AG09309 (cell line): ENCODE measurements at regions not wholly inside any gene's neighbourhood (a gene's known extent, or its start where the extent isn't known, plus 50 kb on each side); places are given as distances from the start of the nearest gene placed in this dataset.
A peak's percentile ranks its signal among the peaks of the same experiment; 100 is the strongest.

Experiments
- DNase-seq: peaks from one replicate; pipeline ENCODE4 v3.0.0-alpha.2; 2010; ENCODE audit warnings: low read depth
- H3K4me3 ChIP-seq: 2 replicates; pipeline ENCODE4 v1.5.1; 2011; ENCODE audit warnings: mild to moderate bottlenecking, low read depth, low read length, moderate library complexity; ENCODE audit not compliant: control insufficient read depth
- TF ChIP-seq, protein P1 (sequence below): IDR thresholded peaks from 2 replicates; pipeline ENCODE4 v1.5.1; 2011; ENCODE audit warnings: mild to moderate bottlenecking, low read depth, low read length, inconsistent platforms; ENCODE audit not compliant: insufficient read depth, control insufficient read depth; ENCODE audit errors: missing control alignments

- no peak overlapping the region for H3K4me3 ChIP-seq
- TF ChIP-seq, protein P1, sequence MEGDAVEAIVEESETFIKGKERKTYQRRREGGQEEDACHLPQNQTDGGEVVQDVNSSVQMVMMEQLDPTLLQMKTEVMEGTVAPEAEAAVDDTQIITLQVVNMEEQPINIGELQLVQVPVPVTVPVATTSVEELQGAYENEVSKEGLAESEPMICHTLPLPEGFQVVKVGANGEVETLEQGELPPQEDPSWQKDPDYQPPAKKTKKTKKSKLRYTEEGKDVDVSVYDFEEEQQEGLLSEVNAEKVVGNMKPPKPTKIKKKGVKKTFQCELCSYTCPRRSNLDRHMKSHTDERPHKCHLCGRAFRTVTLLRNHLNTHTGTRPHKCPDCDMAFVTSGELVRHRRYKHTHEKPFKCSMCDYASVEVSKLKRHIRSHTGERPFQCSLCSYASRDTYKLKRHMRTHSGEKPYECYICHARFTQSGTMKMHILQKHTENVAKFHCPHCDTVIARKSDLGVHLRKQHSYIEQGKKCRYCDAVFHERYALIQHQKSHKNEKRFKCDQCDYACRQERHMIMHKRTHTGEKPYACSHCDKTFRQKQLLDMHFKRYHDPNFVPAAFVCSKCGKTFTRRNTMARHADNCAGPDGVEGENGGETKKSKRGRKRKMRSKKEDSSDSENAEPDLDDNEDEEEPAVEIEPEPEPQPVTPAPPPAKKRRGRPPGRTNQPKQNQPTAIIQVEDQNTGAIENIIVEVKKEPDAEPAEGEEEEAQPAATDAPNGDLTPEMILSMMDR, result no peak
- DNase-seq, result no peak
These were observed 190.6 kb upstream of the PCDH18 start for GRCh38 chr4:137722910-137723309.

DNA sequence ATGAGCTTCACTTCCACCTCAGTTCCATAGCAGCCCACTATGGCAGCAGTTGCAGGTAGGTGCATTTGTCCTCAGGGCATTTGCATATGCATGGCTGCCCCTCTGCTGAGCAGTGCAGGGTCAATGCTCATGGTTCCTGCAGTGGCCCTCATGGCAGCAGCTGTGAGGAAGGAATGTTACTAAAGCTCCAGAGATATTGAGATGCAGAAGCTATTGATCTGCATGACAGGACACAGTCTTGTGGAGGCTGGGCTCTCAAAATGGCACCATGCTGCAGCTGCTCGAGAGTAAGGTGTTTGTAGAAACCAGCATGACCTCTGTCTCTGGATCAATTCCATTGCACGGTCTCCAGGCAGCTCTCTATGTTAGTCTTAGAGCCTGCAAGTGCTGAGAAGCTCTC lies 179.2 kb upstream of the PCDH18 start:
- no peak overlapping the region for H3K4me3 ChIP-seq
- DNase-seq, result no peak
- TF ChIP-seq, protein P1, result no peak

DNA sequence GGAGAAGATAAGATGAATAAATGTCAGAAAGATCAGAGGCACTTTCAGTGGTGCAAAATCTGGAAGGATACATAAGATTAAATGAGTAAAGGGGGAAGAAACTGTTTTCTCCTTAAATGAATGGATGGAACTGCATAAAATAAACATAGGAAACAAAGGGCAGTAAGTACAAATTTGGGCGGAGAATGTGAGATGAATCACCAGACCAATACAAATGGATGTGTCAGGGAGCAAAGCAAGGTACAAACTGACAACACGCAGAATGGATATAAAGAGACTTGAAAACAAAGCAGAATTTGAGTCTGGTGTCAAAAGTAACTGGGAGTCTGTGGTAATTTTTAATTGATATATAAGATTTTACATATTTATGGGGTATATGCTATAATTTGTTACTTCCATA lies 175.3 kb upstream of the PCDH18 start:
- no peak for DNase-seq
- TF ChIP-seq, protein P1, result no peak
- no peak overlapping the region for H3K4me3 ChIP-seq

DNA sequence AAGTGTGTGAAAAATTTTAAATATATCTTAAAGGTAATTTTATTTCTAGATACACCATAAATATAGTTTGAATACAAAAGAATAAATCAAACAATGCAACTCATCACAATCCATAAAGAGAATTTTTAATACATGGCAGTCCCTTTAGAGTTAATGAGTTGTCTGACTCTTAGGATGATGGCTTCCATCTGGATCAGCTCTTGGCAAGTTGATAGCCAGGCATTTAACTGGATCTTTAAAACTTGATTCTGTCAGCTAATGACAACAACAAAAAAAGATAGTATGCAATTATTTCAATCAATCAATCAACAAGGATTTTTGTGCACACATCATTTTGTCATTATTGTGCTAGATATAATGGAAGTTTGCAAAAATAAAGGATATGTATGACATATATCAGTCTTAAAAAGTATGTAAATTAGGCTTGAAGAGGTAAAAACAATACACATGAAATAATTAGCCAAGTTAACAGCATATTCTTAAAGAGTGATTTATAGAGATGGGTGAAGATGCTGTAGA lies 174.9 kb upstream of the PCDH18 start:
- H3K4me3 ChIP-seq, result no peak overlapping the region
- DNase-seq, result no peak
- TF ChIP-seq, protein P1, result no peak

GRCh38 chr4:137705171-137705783 lies 173.0 kb upstream of the PCDH18 start:
- peak; percentile 70 for DNase-seq

DNA sequence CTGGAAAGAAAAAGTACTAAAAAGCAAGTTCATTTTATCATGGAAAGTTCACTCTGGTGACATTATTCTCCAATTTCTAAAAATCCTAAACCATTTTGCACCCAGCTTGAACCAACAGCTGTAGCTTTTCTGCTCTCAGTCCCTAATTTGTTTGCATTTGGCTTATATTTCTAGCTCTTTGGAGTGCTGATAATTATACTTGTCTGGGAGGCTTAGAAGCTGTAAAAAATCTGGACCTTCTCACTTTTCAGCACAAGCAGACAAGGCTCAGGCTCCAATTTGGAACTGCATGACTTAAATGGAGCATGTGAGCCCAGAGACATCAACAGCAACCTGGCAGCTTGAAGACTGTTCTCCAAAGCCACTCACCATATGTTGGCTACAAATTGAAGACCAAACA lies 170.9 kb upstream of the PCDH18 start:
- TF ChIP-seq, protein P1, result no peak
- no peak overlapping the region for H3K4me3 ChIP-seq
- no peak for DNase-seq

More at GRCh38 chr4:137705171-137705783, 173.0 kb upstream of the PCDH18 start:
- no peak overlapping the region for H3K4me3 ChIP-seq
- TF ChIP-seq, protein P1, result no peak
